HG02943 (cell line): ENCODE measurements at regions not wholly inside any gene's neighbourhood (a gene's known extent, or its start where the extent isn't known, plus 50 kb on each side); places are given as distances from the start of the nearest gene placed in this dataset.

Experiments
- ATAC-seq: cut with Tn5 transposase; IDR thresholded peaks from one replicate; pipeline ENCODE4 v1.9.1; 2021; ENCODE audit warnings: mild to moderate bottlenecking, low read depth, moderate library complexity; ENCODE audit not compliant: unreplicated experiment

GRCh38 chr3:193974671-193975535 lies 161.0 kb upstream of the HES1 start:
- no peak for ATAC-seq

- no peak for ATAC-seq
Observed at GRCh38 chr3:193977622-193978021, 158.3 kb upstream of the HES1 start.

GRCh38 chr3:193978030-193978429 lies 157.9 kb upstream of the HES1 start:
- no peak for ATAC-seq

- ATAC-seq: no peak
Observed at GRCh38 chr3:193978486-193978885, 157.5 kb upstream of the HES1 start.

DNA sequence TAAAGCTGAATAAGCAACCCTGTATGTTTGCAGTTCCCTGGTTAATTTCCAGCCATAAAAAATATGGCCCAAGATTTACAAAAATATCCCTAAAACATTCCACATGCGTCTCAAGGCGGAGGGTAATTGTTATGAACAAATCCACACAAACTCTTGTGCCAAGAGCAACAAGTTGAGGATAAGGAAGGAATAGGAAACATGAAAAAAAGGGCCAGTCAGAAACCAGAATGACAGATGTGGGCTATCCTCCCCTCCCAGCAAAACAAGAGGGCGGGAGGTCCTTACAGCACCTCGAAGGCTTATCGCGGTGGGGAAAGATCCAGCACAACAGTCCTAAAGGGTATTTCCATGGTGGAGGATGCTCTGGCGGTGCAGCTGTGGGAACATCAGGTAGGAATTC lies 155.6 kb upstream of the HES1 start:
- no peak for ATAC-seq

DNA sequence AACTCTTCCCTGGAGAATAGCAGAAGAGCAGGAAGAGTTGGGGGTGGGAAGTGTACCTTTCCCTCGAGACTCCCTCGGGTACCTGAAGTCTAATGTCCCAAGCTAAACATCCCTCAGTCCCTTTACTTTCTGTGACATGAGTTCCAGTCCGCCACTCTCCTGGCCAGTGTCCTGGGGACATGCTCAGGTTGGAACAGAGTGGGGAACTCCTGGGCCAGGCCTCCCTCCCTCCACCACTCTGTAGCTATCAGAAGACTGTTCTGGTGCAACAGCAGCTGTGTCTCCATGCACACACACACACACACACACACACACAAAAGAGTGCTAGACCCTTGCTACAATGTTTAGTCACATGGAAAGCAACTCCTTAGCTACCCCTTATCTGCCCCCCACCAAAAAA lies 155.0 kb upstream of the HES1 start:
- ATAC-seq: no peak

DNA sequence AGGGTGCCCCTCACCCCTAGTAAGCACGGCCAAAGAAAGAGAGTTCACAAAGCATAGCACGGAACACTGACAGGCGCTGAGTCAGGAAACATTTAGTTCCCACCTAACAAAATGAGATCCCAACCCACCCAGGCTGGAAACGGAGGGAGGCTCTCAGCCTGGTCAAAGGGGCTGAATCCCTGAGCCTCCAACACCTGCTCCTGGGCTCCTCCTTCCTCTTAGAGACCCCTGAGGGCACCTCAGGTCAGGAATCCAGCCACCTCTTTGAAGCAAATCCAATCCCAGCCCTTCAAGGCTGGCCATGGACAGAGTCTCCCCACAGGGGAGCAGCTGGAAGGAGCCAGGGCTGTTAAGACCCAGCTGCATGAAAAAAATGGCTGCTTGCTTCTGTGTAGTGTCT lies 154.4 kb upstream of the HES1 start:
- ATAC-seq: no peak

- no peak for ATAC-seq
Observed at GRCh38 chr3:193982258-193982659, 153.7 kb upstream of the HES1 start.

DNA sequence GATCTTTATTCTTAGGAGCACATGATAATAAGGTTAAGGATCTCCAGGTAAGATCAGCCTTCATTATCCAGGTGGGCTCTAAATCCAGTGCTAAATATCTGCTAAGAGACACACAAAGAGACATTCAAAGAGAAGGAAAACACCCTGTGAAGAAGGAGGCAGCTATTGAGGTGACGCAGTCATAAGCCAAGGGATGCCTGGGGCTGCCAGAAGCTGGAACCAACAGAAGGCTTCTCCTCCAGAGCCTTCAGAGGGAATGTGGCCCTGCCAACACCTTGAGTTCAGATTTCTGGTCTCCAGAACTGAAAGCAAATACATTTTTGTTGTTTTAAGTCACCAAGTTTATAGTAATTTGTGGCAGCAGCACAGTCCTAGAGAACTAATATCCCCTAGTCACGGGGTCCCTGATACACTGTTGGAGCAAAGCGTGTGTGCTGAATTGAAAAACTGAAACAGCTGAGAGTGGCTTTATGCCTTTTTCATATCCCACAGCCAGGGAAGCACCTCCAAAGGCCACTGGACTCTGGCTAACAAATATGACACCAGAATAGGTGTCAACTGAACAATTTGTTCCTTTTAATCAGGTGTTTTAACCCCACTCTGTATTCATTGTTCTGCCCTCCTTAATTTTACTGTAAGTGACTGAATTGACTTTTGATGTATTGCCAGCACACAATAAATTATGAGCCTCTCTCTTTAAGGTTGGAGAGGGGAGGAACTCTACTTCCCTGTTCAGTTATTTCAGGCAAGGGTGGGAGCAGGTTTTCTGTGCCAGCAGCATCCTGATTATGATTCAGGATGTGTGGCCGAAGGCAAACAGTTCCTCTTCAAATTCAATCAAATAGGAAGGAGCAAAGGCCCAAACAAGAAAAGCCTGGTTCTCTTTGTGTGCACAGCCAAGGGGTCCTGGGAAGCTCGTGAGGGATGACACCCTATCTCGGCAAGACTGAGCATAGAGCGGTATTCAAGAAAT lies 151.8 kb upstream of the HES1 start:
- ATAC-seq: no peak

GRCh38 chr3:193984876-193985275 lies 151.1 kb upstream of the HES1 start:
- ATAC-seq: no peak

DNA sequence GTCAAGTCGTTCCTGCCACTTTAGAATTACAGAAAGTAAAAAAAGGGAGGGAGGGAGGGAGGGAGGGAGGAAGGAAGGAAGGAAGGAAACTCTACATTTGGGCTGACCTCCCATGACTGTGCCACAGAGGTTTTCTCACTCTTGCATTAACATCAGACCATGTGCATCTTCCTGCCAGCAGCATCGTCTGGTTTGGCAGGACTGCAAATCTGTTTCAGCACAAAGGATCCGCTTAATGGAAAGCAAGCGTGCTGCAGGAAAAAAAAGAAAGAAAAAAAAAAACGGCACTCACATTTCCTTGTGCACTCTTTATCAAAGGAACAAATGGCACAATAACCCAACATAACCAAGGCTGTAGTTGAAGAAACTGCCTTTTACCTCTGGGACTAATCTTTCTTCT lies 148.8 kb upstream of the HES1 start:
- no peak for ATAC-seq

DNA sequence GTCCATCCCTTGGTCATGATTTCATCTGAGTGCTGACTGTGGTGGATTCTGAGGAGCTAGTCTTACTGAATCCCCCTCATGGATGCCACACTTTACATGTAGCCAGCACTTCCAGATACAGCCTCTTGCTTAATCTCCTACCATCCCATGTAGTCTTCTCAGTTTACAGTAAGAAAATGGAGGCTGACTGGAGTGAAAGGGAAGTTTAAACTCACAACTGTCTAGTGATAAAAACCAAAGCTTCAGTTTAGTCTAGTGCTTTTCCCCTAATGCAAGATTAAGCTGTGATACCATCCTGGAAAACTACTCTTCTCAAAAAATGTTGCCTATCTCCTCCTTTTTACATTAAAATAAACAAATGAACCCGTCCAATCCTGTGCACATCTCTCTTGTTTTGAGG lies 146.8 kb upstream of the HES1 start:
- ATAC-seq: no peak

DNA sequence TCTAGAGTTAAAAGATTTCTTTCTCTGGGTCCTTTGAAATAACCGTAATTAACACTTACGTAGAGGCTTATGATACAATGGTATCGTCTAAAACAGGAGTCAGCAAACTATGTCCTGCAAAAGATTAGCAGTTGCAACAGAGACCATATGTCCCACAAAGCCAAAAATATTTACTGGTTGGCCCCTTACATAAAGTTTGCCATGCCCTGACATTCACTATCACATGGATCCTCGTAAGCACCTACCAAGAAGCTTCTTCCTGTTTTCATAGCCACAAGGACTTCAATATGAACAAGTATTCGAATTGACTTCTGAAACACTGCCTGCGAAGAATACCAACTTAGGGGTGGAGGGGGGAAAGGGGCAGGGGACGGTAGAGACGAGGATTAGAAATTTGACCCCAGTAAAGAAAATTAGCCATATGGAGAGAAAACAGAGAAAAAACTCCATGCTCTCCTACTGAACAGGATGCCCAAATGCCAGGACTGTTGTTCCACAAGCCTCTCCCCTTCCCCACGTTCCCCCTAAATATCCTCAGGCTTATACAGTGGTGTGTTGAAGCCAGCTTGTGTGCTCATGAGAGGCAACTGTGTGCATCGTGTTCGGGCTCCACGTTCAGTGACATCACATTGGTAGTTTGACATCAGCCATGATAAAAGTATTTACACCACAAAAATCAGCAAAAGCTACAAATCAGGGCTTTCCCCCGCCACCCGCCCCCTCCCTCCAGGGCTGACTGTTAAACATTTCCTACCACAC lies 144.1 kb upstream of the HES1 start:
- ATAC-seq: no peak

GRCh38 chr3:193992425-193993037 lies 143.4 kb upstream of the HES1 start:
- no peak for ATAC-seq

DNA sequence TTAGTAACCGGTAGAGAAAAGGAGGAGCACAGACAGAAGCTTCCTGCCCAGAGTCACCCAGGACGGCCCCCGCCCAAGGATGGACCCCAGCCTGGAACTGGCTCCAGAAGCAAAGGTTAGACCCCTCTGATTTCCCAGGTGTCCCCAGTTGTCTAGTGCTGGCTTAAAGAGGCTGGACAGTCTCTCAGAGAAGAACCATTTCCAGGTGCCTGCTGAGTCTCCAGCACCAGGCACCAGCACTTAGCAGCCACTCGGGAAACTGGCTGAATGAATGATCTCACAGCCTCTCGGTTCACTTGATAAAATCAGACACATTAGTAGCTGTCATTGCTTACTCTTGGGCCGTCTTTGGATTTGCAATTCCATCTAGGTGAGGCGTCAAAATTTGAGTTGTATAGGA lies 139.7 kb upstream of the HES1 start:
- ATAC-seq: no peak

DNA sequence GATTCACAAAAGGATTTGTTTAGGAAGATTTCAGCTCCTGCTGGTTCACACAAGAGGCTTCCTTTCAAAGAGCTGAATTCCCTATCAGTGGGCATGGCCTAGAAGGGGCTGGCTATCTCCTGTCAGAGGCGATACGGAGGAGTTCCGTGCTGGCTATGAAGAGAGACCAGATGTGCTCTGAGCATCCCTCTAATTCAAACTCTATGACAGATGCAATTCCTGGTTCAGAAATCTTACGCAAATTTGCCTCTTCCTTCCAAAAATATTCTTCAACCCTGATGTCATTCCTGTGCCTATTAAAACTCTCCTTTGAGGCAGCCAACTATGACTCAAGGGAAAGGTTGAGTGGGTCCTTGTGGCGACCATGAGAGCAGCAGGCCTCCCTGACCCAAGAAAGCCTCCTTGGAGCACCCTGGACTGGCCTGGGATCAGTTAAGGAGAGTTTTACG lies 139.3 kb upstream of the HES1 start:
- no peak for ATAC-seq

- no peak for ATAC-seq
Observed at GRCh38 chr3:193997228-193998122, 138.5 kb upstream of the HES1 start.

GRCh38 chr3:193998123-193998448 lies 137.9 kb upstream of the HES1 start:
- no peak for ATAC-seq

DNA sequence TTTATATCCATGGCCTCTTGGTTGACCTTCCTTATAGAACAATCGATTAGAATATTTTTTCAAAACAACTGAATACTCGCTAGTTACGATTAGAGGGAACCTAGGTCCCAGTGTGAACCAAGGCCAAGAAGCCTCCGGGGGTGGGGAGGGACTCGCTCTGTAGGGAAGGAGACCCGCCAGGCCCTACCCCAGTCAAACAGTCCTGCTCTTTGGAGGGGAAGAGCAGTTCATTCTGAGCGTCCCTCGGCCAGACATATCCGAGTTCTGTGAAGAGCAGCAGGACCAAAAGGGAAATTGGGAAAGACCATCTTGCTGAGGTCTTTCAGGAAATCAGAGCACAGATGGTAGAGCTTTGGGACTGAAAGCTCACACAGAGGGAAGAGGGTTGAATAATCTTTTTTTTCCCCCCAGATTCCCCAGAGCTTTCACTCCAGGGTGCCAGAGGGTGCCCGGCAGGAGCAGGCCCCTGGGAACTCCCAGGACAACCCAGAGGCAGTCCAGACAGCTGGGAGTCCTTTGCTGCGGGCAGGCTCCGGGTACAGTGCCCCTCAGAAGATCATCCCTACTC lies 137.2 kb upstream of the HES1 start:
- no peak for ATAC-seq
